ENCODE measurements at regions not wholly inside any gene's neighbourhood (a gene's known extent, or its start where the extent isn't known, plus 50 kb on each side); places are given as distances from the start of the nearest gene placed in this dataset.

DNA sequence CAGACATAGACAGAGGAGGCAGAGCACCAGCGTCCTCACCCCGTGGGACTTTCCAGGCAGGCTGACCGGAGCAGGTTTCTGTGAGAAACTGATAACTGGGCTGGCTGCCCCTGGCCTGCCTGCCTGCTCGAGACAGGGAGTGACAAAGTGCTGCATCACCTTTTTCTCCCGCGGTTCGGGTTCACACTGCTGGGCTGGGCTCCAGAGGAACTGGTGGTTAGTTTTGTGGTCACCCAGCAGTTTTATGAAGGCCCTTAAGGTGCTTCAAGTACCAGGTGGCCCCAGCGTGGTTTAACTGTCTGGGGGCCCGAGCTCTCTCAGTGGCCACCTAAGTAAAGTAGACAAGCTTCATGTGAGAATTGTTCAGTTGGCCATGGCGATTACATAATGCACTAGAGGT is 1073.6 kb downstream of the BCL11B start:
- TF ChIP-seq YY1 (IDR thresholded peaks at IDR 0.05; ENCODE audit: insufficient read depth, insufficient read length) (no peak), ZNF274 (IDR thresholded peaks at IDR 0.05; ENCODE audit: low read depth, low read length) (no peak), SUZ12 (IDR thresholded peaks at IDR 0.05; ENCODE audit: extremely low read depth, insufficient read depth, insufficient read length) (no peak)
